Hematopoietic multipotent progenitor cell treated with erythropoietin and hydrocortisone succinate and interleukin-3 and kit ligand, for 8 days (in vitro differentiated cells): ENCODE measurements at regions not wholly inside any gene's neighbourhood (a gene's known extent, or its start where the extent isn't known, plus 50 kb on each side); places are given as distances from the start of the nearest gene placed in this dataset.
"Not testable (repeated sequence)": the region's sequence is repeated elsewhere in the genome, so short reads cannot be mapped to it uniquely, and the experiment has no call there.

Experiments used
- DNase-seq: peaks from one replicate; pipeline ENCODE4 v3.0.0-alpha.2; 2015

GRCh38 chr1:219428651-219429050, 184.3 kb downstream of the ZC3H11B start:
- DNase-seq: no peak

- no peak for DNase-seq
Observed at GRCh38 chr1:219427989-219428388, 184.9 kb downstream of the ZC3H11B start.

- DNase-seq: no peak
Observed at GRCh38 chr1:219427403-219427802, 185.5 kb downstream of the ZC3H11B start.

GRCh38 chr1:219422811-219423598, 189.9 kb downstream of the ZC3H11B start:
- DNase-seq: no peak

GRCh38 chr1:219420913-219421312, 192.0 kb downstream of the ZC3H11B start:
- DNase-seq: no peak

- DNase-seq: no peak
Observed at GRCh38 chr1:219419860-219420259, 193.0 kb downstream of the ZC3H11B start.

GRCh38 chr1:219419065-219419464, 193.8 kb downstream of the ZC3H11B start:
- no peak for DNase-seq

GRCh38 chr1:219417610-219418009, 195.3 kb downstream of the ZC3H11B start:
- DNase-seq: no peak

- DNase-seq: peak; percentile 55
Observed at GRCh38 chr1:219416598-219417238, 196.2 kb downstream of the ZC3H11B start.

GRCh38 chr1:219415915-219416314, 197.0 kb downstream of the ZC3H11B start:
- no peak for DNase-seq

- no peak for DNase-seq
Observed at GRCh38 chr1:219415433-219415832, 197.5 kb downstream of the ZC3H11B start.

GRCh38 chr1:219414250-219414649, 198.7 kb downstream of the ZC3H11B start:
- DNase-seq: no peak

- no peak for DNase-seq
Observed at GRCh38 chr1:219413536-219413935, 199.4 kb downstream of the ZC3H11B start.

- no peak for DNase-seq
Observed at GRCh38 chr1:219412772-219413171, 200.1 kb downstream of the ZC3H11B start.

GRCh38 chr1:219410721-219411120, 202.2 kb downstream of the ZC3H11B start:
- not testable (repeated sequence) for DNase-seq

- DNase-seq: no peak
Observed at GRCh38 chr1:219405531-219406331, 207.2 kb downstream of the ZC3H11B start.

- DNase-seq: no peak
Observed at GRCh38 chr1:219404629-219405028, 208.3 kb downstream of the ZC3H11B start.

GRCh38 chr1:219402925-219403324, 210.0 kb downstream of the ZC3H11B start:
- DNase-seq: no peak

GRCh38 chr1:219401724-219402625, 210.9 kb downstream of the ZC3H11B start:
- no peak for DNase-seq

GRCh38 chr1:219399446-219399845, 213.5 kb downstream of the ZC3H11B start:
- DNase-seq: no peak

- no peak for DNase-seq
Observed at GRCh38 chr1:219398815-219399396, 214.0 kb downstream of the ZC3H11B start.

- no peak for DNase-seq
Observed at GRCh38 chr1:219397511-219397910, 215.4 kb downstream of the ZC3H11B start.
